ENCODE measurements at regions not wholly inside any gene's neighbourhood (a gene's known extent, or its start where the extent isn't known, plus 50 kb on each side); places are given as distances from the start of the nearest gene placed in this dataset.

- Mint-ChIP-seq H3K27ac (no peak overlapping the region), H3K27me3 (peaks cover 10% of the 10 kb centered on the region), H3K4me1 (ENCODE audit: low read depth) (no peaks in the 10 kb centered on the region), H3K36me3 (ENCODE audit: insufficient read depth) (no peaks in the 10 kb centered on the region), H3K9me3 (ENCODE audit: low read depth) (no peaks in the 10 kb centered on the region), H3K4me3 (ENCODE audit: low read depth) (no peak overlapping the region)
- no peak for DNase-seq (ENCODE audit: low spot score, unreplicated experiment)
- TF ChIP-seq CTCF (IDR thresholded peaks at IDR 0.05; ENCODE audit: unreplicated experiment), result no peak
Measured at GRCh38 chr2:12080360-12080759, 333.9 kb downstream of the LPIN1 start.

GRCh38 chr2:12081481-12082210 lies 335.2 kb downstream of the LPIN1 start:
- Mint-ChIP-seq H3K4me3 (ENCODE audit: low read depth) (no peak overlapping the region), H3K27me3 (peaks cover 10% of the 10 kb centered on the region), H3K4me1 (ENCODE audit: low read depth) (no peaks in the 10 kb centered on the region), H3K9me3 (ENCODE audit: low read depth) (no peaks in the 10 kb centered on the region), H3K36me3 (ENCODE audit: insufficient read depth) (no peaks in the 10 kb centered on the region), H3K27ac (no peak overlapping the region)
- DNase-seq (ENCODE audit: low spot score, unreplicated experiment), result no peak
- no peak for TF ChIP-seq CTCF (IDR thresholded peaks at IDR 0.05; ENCODE audit: unreplicated experiment)

- H3K4me1 Mint-ChIP-seq (ENCODE audit: low read depth), result no peaks in the 10 kb centered on the region
- peaks cover 10% of the 10 kb centered on the region for H3K27me3 Mint-ChIP-seq
- no peaks in the 10 kb centered on the region for H3K36me3 Mint-ChIP-seq (ENCODE audit: insufficient read depth)
- no peak for TF ChIP-seq CTCF (IDR thresholded peaks at IDR 0.05; ENCODE audit: unreplicated experiment)
- no peak overlapping the region for H3K27ac Mint-ChIP-seq
- no peaks in the 10 kb centered on the region for H3K9me3 Mint-ChIP-seq (ENCODE audit: low read depth)
- H3K4me3 Mint-ChIP-seq (ENCODE audit: low read depth), result no peak overlapping the region
- DNase-seq (ENCODE audit: low spot score, unreplicated experiment), result no peak
Measured at GRCh38 chr2:12083081-12083581, 336.7 kb downstream of the LPIN1 start.

- H3K9me3 Mint-ChIP-seq (ENCODE audit: low read depth), result no peaks in the 10 kb centered on the region
- no peaks in the 10 kb centered on the region for H3K36me3 Mint-ChIP-seq (ENCODE audit: insufficient read depth)
- peaks cover 10% of the 10 kb centered on the region for H3K27me3 Mint-ChIP-seq
- H3K4me1 Mint-ChIP-seq (ENCODE audit: low read depth), result no peaks in the 10 kb centered on the region
- DNase-seq (ENCODE audit: low spot score, unreplicated experiment), result no peak
- H3K4me3 Mint-ChIP-seq (ENCODE audit: low read depth), result no peak overlapping the region
- no peak for TF ChIP-seq CTCF (IDR thresholded peaks at IDR 0.05; ENCODE audit: unreplicated experiment)
- no peak overlapping the region for H3K27ac Mint-ChIP-seq
Measured at GRCh38 chr2:12083713-12084419, 337.4 kb downstream of the LPIN1 start.

- Mint-ChIP-seq H3K4me3 (ENCODE audit: low read depth) (no peak overlapping the region), H3K27ac (no peak overlapping the region), H3K36me3 (ENCODE audit: insufficient read depth) (no peaks in the 10 kb centered on the region), H3K9me3 (ENCODE audit: low read depth) (no peaks in the 10 kb centered on the region), H3K4me1 (ENCODE audit: low read depth) (peaks cover 2% of the 10 kb centered on the region), H3K27me3 (peaks cover 10% of the 10 kb centered on the region)
- DNase-seq (ENCODE audit: low spot score, unreplicated experiment), result no peak
- TF ChIP-seq CTCF (IDR thresholded peaks at IDR 0.05; ENCODE audit: unreplicated experiment), result no peak
Measured at GRCh38 chr2:12087175-12087574, 340.7 kb downstream of the LPIN1 start.

All from progenitor cell of endocrine pancreas (in vitro differentiated cells).